GM13976 (cell line): ENCODE measurements at regions not wholly inside any gene's neighbourhood (a gene's known extent, or its start where the extent isn't known, plus 50 kb on each side); places are given as distances from the start of the nearest gene placed in this dataset.
"Not testable (repeated sequence)": the region's sequence is repeated elsewhere in the genome, so short reads cannot be mapped to it uniquely, and the experiment has no call there.

Source experiments
- DNase-seq: peaks from one replicate; pipeline ENCODE4 v3.0.0; 2012; ENCODE audit warnings: low spot score
- in situ Hi-C: fragments of 300-500 bp; cut with MboI; formaldehyde crosslinking; loops from one replicate; pipeline ENCODE4 v1.12.0; 2022; ENCODE audit warnings: low sequenced_read_pairs, mixed read lengths, inconsistent platforms; ENCODE audit not compliant: unreplicated experiment
- TF ChIP-seq, protein P1 (sequence below): IDR thresholded peaks from 2 replicates; pipeline ENCODE4 v1.5.1; 2012; ENCODE audit warnings: borderline replicate concordance, mild to moderate bottlenecking; ENCODE audit not compliant: insufficient read depth; ENCODE audit errors: extremely low read depth, missing control alignments, control extremely low read depth

DNA sequence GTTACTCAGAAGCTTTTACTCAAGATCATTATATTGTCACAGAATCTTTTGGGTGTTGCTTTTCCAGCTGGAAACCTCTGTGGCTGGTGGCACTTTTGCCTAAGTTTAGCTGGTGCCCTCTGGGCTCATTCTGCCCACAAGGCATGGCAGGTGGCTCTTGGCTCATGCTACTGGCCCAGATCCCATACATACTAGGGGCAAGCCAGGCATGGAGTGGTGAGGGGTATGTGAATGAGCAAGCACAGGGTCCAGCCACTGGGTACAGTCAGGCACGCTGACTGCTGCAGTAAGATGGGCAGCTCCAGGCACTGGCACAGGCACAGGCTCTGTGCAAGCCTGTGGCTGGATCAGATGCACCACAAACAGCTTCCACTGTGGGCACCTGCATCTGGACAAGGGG, 375.0 kb upstream of the SEMA3C start:
- no peak for DNase-seq
- TF ChIP-seq, protein P1, sequence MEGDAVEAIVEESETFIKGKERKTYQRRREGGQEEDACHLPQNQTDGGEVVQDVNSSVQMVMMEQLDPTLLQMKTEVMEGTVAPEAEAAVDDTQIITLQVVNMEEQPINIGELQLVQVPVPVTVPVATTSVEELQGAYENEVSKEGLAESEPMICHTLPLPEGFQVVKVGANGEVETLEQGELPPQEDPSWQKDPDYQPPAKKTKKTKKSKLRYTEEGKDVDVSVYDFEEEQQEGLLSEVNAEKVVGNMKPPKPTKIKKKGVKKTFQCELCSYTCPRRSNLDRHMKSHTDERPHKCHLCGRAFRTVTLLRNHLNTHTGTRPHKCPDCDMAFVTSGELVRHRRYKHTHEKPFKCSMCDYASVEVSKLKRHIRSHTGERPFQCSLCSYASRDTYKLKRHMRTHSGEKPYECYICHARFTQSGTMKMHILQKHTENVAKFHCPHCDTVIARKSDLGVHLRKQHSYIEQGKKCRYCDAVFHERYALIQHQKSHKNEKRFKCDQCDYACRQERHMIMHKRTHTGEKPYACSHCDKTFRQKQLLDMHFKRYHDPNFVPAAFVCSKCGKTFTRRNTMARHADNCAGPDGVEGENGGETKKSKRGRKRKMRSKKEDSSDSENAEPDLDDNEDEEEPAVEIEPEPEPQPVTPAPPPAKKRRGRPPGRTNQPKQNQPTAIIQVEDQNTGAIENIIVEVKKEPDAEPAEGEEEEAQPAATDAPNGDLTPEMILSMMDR, result no peak
- in situ Hi-C loops, result no loop called here

DNA sequence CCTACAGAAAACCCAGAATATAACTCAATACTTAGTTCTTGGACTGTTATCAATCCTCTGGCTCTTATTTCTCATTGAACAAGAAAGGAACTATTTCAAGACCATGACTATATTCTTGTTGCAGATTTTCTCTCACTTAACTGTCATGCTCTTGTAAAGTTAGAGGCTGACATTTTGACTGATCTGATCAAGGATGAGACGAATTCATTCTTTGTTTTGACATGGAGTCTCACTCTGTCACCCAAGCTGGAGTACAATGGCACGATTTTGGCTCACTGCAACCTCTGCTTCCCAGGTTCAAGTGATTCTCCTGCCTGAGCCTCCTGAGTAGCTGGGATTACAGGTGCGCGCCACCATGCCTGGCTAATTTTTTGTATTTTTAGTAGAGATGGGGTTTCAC, 367.9 kb upstream of the SEMA3C start:
- in situ Hi-C loops, DNase-seq: not testable (repeated sequence)

DNA sequence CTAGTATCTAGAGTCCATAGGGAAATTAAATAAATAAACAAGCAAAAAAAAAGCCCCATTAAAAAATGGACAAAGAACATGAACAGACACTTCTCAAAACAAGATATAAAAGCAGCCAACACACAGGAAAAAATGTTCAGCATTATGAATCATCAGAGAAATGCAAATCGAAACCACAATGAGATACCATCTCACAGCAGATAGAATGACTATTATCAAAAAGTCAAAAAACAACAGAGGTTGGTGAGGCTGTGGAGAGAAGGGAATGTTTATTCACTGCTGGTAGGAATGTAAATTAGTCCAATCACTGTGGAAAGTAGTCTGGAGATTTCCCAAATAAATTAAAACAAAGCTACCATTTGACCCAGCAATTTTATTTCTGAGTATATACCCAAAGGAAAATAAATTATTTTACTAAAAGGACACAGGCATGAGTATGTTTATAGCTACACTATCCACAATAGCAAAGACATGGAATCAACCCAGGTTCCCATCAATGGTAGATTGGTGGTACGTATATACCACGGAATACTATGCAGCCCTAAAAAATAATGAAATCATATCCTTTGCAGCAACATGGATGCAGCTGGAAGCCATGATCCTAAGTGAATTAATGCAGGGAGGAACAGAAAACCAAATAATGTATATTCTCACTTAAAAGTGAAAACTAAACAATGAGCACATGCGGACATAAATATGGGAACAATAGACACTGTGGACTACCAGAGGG, 366.5 kb upstream of the SEMA3C start:
- TF ChIP-seq, protein P1, result no peak
- in situ Hi-C loops, result no loop called here
- no peak for DNase-seq

DNA sequence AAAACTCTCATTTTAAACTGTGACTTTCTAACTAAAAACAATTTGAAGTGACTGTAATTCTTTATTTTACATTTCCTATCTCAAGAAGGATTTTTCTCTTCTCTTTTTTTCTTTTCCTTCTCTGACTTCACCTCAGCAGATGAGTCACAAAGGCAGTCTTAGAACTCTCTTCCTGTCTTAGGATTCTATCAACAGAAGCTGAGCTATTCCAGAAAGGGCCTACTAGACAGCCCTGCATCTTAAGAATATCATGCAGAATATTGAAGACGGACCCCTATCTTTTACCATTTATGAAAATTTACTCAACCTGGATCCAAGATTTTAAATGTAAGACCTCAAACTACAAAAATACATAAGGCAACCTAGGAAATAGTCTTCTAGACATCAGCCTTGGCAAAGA, 365.7 kb upstream of the SEMA3C start:
- TF ChIP-seq, protein P1, result no peak
- DNase-seq, result no peak
- in situ Hi-C loops, result no loop called here

DNA sequence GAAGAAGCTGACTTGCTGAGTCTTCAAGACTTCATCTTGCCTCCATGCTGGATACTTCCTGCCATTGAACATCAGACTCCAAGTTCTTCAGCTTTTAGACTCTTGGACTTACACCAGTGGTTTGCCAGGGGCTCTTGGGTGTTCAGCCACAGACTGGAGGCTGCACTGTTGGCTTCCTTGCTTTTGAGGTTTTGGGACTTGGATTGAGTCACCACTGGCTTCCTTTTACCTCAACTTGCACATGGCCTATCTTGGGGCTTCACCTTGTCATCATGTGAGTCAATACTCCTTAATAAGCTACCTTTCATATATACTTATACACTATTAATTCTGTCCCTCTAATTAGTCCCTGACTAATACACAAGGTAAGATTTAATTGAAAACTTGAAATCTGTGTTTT, 361.7 kb upstream of the SEMA3C start:
- no peak for DNase-seq
- in situ Hi-C loops, result no loop called here
- TF ChIP-seq, protein P1, result no peak

DNA sequence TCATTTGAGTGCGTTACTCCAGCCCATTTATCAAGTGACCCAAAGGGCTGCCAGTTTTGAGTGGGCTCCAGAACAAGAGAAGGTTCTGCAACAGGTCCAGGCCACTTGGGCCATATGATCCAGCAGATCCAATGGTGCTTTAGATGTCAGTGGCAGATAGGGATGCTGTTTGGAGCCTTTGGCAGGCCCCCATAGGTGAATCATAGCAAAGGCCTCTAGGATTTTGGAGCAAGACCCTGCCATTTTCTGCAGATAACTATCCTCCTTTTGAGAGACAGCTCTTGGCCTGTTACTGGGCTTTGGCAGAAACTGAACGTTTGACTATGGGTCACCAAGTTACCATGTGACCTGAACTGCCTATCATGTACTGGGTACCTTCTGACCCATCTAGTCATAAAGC, 358.8 kb upstream of the SEMA3C start:
- in situ Hi-C loops, result no loop called here
- no peak for DNase-seq
- TF ChIP-seq, protein P1, result no peak

DNA sequence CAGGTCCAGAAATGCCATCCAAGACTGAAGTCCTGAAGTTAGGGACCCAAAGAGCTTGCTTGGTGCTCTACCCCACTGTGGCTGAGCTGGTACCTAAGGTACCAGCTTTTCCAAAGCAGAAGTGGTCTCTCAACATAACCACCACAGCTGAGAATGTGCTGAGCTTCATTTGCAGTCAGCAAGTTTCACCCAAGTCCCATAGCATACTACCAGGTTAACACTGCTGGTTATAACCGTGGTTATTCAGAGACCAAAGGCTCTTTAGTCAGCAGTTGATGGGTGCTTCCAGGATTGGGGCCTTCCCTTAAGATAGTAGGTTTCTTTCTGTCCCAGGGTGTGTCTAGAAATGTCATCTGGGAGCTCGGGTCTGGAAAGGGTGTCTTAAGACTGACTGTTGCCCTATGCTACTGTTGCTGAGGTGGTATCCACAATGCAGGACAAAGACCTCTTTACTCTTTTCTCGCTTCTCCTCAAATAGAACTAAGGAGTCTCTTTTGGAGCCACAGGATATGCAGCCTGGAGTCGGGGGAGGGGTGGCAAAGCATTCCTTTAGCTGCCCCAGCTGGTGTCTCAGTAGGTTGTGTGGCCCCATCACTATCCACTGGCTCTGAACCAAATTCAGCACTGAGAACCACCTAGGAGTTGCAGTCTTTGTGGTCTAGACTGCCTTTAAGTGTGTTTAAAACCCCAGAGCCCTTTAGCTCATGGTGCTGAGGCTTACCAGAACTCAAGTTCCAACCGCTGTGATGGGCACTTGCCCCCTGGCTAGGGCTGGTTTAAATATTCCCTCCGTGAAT, 354.9 kb upstream of the SEMA3C start:
- TF ChIP-seq, protein P1, result no peak
- in situ Hi-C loops, result no loop called here
- DNase-seq, result no peak
